Activated T-helper 17 cell treated with anti-CD3 and anti-CD28 coated beads, Interleukin-2, amount 50 U/mL, for 72 hours (primary cell): ENCODE measurements at regions not wholly inside any gene's neighbourhood (a gene's known extent, or its start where the extent isn't known, plus 50 kb on each side); places are given as distances from the start of the nearest gene placed in this dataset.

Source experiments
- ATAC-seq: fragments of 150-1000 bp; cut with Tn5 transposase; replicated peaks from 2 replicates; pipeline ENCODE4 v1.10.0; 2021; ENCODE audit warnings: mild to moderate bottlenecking, moderate library complexity
- H3K27ac Mint-ChIP-seq: one replicate; pipeline ENCODE4 v1.8.0; 2022; ENCODE audit warnings: mixed read lengths
- H3K27me3 Mint-ChIP-seq: one replicate; pipeline ENCODE4 v1.8.0; 2022; ENCODE audit warnings: mixed read lengths
- H3K36me3 Mint-ChIP-seq: one replicate; pipeline ENCODE4 v1.8.0; 2022; ENCODE audit warnings: low read depth, mild to moderate bottlenecking, mixed read lengths
- H3K4me1 Mint-ChIP-seq: one replicate; pipeline ENCODE4 v1.8.0; 2022; ENCODE audit warnings: mixed read lengths
- H3K4me3 Mint-ChIP-seq: one replicate; pipeline ENCODE4 v1.8.0; 2022; ENCODE audit warnings: mild to moderate bottlenecking, mixed read lengths
- H3K9me3 Mint-ChIP-seq: one replicate; pipeline ENCODE4 v1.8.0; 2022; ENCODE audit warnings: mixed read lengths

DNA sequence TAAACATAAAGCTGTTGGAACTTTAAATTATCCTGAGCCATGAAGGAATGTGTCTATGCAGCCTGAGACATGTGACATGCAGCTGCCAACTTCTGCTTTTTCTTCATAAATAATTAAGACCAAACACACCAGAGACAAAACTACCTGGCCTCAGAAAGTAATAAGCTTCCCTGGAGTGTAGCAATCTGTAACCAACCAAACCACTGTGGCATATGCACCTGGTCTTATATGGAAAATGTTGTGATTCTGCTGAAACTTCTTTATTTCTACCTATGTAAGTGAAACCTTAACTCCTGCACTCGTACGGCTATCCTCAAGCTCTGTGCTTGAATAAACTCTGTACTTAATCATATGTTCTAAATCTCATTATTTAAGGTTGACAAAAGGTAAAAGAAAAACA is 515.0 kb downstream of the TMEM182 start:
- no peak overlapping the region for H3K4me3 Mint-ChIP-seq
- H3K27ac Mint-ChIP-seq, result no peak overlapping the region
- H3K9me3 Mint-ChIP-seq, result peaks cover 4% of the 10 kb centered on the region
- H3K36me3 Mint-ChIP-seq, result no peaks in the 10 kb centered on the region
- ATAC-seq, result no peak
- H3K27me3 Mint-ChIP-seq, result no peaks in the 10 kb centered on the region
- H3K4me1 Mint-ChIP-seq, result no peaks in the 10 kb centered on the region

GRCh38 chr2:103284750-103285149 is 522.9 kb downstream of the TMEM182 start:
- H3K4me3 Mint-ChIP-seq, result no peak overlapping the region
- ATAC-seq, result no peak
- H3K27me3 Mint-ChIP-seq, result no peaks in the 10 kb centered on the region
- no peaks in the 10 kb centered on the region for H3K36me3 Mint-ChIP-seq
- H3K4me1 Mint-ChIP-seq, result no peaks in the 10 kb centered on the region
- peaks cover 17% of the 10 kb centered on the region for H3K9me3 Mint-ChIP-seq
- no peak overlapping the region for H3K27ac Mint-ChIP-seq

DNA sequence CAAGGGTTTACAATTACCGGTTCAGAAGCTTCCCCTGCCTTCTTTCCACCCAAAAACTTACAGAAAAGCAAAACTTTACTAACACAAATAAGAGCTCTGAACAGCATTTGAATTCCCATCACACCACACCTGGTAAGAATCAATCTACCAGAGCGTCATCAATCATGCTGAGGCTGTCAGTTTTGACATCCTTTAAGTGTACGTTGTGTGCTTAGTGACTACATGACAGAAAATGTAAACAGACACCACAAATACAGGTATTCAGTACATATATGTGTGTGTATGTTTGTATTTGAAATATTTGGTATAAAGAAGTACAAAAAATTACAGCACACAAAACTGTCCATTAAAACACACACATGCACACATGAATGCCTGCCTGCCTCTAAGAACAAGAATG is 523.5 kb downstream of the TMEM182 start:
- no peak overlapping the region for H3K4me3 Mint-ChIP-seq
- H3K36me3 Mint-ChIP-seq, result no peaks in the 10 kb centered on the region
- no peaks in the 10 kb centered on the region for H3K27me3 Mint-ChIP-seq
- no peak overlapping the region for H3K27ac Mint-ChIP-seq
- no peaks in the 10 kb centered on the region for H3K4me1 Mint-ChIP-seq
- ATAC-seq, result no peak
- H3K9me3 Mint-ChIP-seq, result peaks cover 17% of the 10 kb centered on the region

GRCh38 chr2:103287746-103288145 is 525.9 kb downstream of the TMEM182 start:
- Mint-ChIP-seq H3K36me3 (no peaks in the 10 kb centered on the region), H3K27ac (no peak overlapping the region), H3K4me1 (no peaks in the 10 kb centered on the region), H3K9me3 (peaks cover 13% of the 10 kb centered on the region), H3K27me3 (no peaks in the 10 kb centered on the region), H3K4me3 (no peak overlapping the region)
- ATAC-seq, result no peak

- H3K36me3 Mint-ChIP-seq, result no peaks in the 10 kb centered on the region
- H3K27me3 Mint-ChIP-seq, result no peaks in the 10 kb centered on the region
- H3K4me1 Mint-ChIP-seq, result no peaks in the 10 kb centered on the region
- H3K4me3 Mint-ChIP-seq, result no peak overlapping the region
- peaks cover 11% of the 10 kb centered on the region for H3K9me3 Mint-ChIP-seq
- ATAC-seq, result no peak
- H3K27ac Mint-ChIP-seq, result no peak overlapping the region
Measured at GRCh38 chr2:103288696-103289095, 526.9 kb downstream of the TMEM182 start.

GRCh38 chr2:103289105-103289725 is 527.4 kb downstream of the TMEM182 start:
- H3K9me3 Mint-ChIP-seq, result peaks cover 12% of the 10 kb centered on the region
- H3K4me1 Mint-ChIP-seq, result no peaks in the 10 kb centered on the region
- no peak overlapping the region for H3K4me3 Mint-ChIP-seq
- no peak overlapping the region for H3K27ac Mint-ChIP-seq
- no peaks in the 10 kb centered on the region for H3K27me3 Mint-ChIP-seq
- H3K36me3 Mint-ChIP-seq, result no peaks in the 10 kb centered on the region
- ATAC-seq, result no peak

DNA sequence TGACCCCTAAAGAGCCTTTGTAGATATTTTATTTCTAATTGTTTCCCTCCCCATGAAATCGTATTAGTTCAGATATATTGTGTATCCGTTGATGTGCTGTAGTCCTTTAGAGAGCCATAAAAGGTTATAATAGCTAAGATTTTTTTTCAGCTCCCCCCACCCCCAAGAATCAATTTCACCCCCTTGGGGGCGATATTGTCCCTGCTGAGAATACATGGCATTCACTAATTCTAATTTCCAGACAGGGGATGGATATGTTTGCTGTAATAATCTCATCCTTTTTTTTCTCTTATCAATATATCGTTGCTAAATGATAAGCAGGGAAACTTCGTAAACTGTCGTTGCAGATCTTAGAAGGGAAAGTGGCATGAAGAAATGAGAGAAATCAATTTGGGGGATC is 530.7 kb downstream of the TMEM182 start:
- H3K27ac Mint-ChIP-seq, result no peak overlapping the region
- no peaks in the 10 kb centered on the region for H3K36me3 Mint-ChIP-seq
- no peak for ATAC-seq
- H3K4me3 Mint-ChIP-seq, result no peak overlapping the region
- H3K4me1 Mint-ChIP-seq, result no peaks in the 10 kb centered on the region
- no peaks in the 10 kb centered on the region for H3K27me3 Mint-ChIP-seq
- peaks cover 17% of the 10 kb centered on the region for H3K9me3 Mint-ChIP-seq

DNA sequence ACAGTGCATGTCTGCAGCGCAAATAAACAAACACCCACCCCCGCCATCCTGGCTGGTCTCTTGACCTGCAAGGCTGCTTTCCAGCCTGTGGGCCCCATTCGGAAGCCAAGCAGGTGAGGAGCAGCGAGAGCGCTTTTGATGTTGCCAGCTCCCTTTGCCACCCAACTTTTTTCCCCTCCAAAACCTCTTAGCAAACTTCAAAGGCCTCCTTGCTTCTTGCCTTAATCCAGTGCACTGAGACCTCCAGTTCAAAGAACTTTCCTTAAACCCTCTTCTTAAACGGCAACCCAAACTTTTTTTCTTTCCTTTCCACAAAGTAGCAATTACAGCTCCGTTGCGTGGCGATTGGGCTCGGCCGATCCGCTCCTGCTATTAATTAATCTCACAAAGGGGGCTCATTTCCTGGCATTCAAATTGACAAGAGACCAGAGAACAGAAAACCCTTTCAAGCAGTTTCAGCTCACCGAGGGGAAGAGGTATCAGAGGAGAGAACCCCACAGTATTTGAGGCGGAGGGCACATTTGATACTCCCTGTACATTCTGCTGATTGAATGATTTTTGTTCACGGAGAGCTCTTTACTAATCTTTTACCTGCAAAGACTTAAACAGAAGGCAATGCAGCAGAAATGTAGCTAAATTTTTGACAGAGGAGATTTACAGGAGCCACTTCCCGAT is 531.4 kb downstream of the TMEM182 start:
- Mint-ChIP-seq H3K4me1 (no peaks in the 10 kb centered on the region), H3K4me3 (no peak overlapping the region), H3K36me3 (no peaks in the 10 kb centered on the region), H3K27ac (no peak overlapping the region), H3K27me3 (no peaks in the 10 kb centered on the region), H3K9me3 (peaks cover 16% of the 10 kb centered on the region)
- ATAC-seq, result no peak

- Mint-ChIP-seq H3K36me3 (no peaks in the 10 kb centered on the region), H3K27me3 (no peaks in the 10 kb centered on the region), H3K27ac (no peak overlapping the region), H3K4me1 (no peaks in the 10 kb centered on the region), H3K9me3 (peaks cover 14% of the 10 kb centered on the region), H3K4me3 (no peak overlapping the region)
- no peak for ATAC-seq
Measured at GRCh38 chr2:103293742-103294077, 531.9 kb downstream of the TMEM182 start.

- Mint-ChIP-seq H3K27me3 (no peaks in the 10 kb centered on the region), H3K36me3 (no peaks in the 10 kb centered on the region), H3K9me3 (peaks cover 12% of the 10 kb centered on the region), H3K4me1 (no peaks in the 10 kb centered on the region), H3K4me3 (no peak overlapping the region), H3K27ac (no peak overlapping the region)
- no peak for ATAC-seq
Measured at GRCh38 chr2:103294420-103294819, 532.6 kb downstream of the TMEM182 start.

- H3K9me3 Mint-ChIP-seq, result peaks cover 9% of the 10 kb centered on the region
- H3K4me1 Mint-ChIP-seq, result no peaks in the 10 kb centered on the region
- no peaks in the 10 kb centered on the region for H3K36me3 Mint-ChIP-seq
- ATAC-seq, result no peak
- no peak overlapping the region for H3K4me3 Mint-ChIP-seq
- no peaks in the 10 kb centered on the region for H3K27me3 Mint-ChIP-seq
- no peak overlapping the region for H3K27ac Mint-ChIP-seq
Measured at GRCh38 chr2:103295591-103295990, 533.8 kb downstream of the TMEM182 start.

DNA sequence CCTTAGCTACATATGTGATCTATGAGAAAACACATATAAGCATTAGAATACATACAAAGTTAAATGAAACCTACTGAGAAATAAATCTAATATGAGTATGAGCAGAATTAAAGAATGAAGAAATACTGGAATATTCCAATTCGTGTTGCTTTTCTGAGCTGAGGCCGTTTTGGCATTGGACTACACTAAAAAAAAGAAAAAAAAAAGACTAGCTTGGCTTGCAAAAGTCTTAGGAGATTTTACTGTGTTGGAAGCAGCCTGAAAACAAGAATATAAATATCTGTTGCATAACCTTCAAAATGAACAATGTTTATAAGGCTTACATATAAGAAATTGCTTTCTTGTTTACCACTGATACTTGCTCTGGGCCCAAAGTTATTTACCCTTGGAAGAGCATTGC is 562.8 kb downstream of the TMEM182 start:
- H3K27ac Mint-ChIP-seq, result no peak overlapping the region
- no peak for ATAC-seq
- H3K9me3 Mint-ChIP-seq, result no peaks in the 10 kb centered on the region
- H3K36me3 Mint-ChIP-seq, result no peaks in the 10 kb centered on the region
- no peak overlapping the region for H3K4me3 Mint-ChIP-seq
- H3K4me1 Mint-ChIP-seq, result no peaks in the 10 kb centered on the region
- H3K27me3 Mint-ChIP-seq, result no peaks in the 10 kb centered on the region

DNA sequence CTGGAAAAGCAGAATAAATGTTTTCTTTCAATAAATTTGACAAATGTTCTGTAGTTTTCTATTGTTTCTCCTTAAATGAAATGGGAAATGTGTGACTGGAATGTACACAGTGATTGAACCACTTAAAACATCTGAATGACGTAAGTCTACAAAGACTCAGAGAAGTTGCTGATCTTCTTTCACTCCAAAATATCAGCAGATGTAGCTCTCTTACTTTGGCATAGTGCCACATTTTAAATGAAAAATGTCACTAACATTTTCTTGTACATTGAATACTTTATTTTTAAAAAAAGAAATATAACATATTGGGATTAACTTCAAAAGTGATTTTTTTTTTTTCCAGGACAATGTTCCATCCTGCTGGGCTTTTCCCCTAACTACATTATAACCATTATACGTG is 565.6 kb downstream of the TMEM182 start:
- H3K36me3 Mint-ChIP-seq, result no peaks in the 10 kb centered on the region
- H3K4me3 Mint-ChIP-seq, result no peak overlapping the region
- no peak for ATAC-seq
- no peaks in the 10 kb centered on the region for H3K27me3 Mint-ChIP-seq
- H3K9me3 Mint-ChIP-seq, result no peaks in the 10 kb centered on the region
- no peaks in the 10 kb centered on the region for H3K4me1 Mint-ChIP-seq
- no peak overlapping the region for H3K27ac Mint-ChIP-seq

DNA sequence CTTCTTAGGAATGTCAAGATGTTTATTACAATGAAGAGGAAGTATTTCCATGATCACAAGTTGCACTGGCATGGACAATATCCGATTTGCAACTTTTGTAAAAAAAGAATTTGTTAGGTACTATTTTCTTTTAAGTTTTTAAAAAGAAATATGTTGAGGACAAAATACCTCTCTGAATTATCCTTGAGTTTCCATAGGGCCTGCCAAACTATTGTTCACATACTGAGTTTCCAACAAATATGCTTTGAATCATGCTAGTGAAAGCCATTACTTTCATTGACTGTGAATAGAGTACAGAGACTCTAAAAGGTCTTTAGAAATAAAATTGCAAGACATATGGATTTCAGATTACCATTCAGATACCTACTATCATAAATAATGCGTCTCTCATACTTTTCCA is 566.1 kb downstream of the TMEM182 start:
- H3K4me1 Mint-ChIP-seq, result no peaks in the 10 kb centered on the region
- H3K4me3 Mint-ChIP-seq, result no peak overlapping the region
- H3K27me3 Mint-ChIP-seq, result no peaks in the 10 kb centered on the region
- H3K27ac Mint-ChIP-seq, result no peak overlapping the region
- no peaks in the 10 kb centered on the region for H3K9me3 Mint-ChIP-seq
- no peaks in the 10 kb centered on the region for H3K36me3 Mint-ChIP-seq
- no peak for ATAC-seq

DNA sequence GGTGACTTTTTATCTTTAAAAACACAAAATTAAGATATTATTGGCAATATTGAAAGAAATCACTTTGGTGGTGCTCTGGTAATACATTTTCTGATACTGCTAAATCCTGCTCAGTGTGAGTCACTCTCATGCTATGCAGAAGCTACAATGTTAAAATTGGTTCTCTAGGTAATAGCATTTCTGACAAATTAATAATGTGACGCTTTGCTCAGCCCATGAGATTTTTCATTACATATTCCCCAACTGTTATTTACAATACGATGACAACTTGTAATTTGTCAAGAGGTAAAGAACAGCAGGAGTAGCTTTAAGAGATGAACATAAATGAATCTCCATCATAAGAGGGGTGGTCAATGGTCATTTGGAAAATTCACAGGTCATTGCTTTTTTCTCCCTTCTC is 573.6 kb downstream of the TMEM182 start:
- H3K27me3 Mint-ChIP-seq, result no peaks in the 10 kb centered on the region
- no peak overlapping the region for H3K4me3 Mint-ChIP-seq
- H3K27ac Mint-ChIP-seq, result no peak overlapping the region
- no peak for ATAC-seq
- peaks cover 11% of the 10 kb centered on the region for H3K9me3 Mint-ChIP-seq
- no peaks in the 10 kb centered on the region for H3K36me3 Mint-ChIP-seq
- H3K4me1 Mint-ChIP-seq, result no peaks in the 10 kb centered on the region

- no peak for ATAC-seq
- Mint-ChIP-seq H3K4me1 (no peaks in the 10 kb centered on the region), H3K36me3 (no peaks in the 10 kb centered on the region), H3K27me3 (no peaks in the 10 kb centered on the region), H3K4me3 (no peak overlapping the region), H3K27ac (no peak overlapping the region), H3K9me3 (peaks cover 14% of the 10 kb centered on the region)
Measured at GRCh38 chr2:103338819-103339218, 577.0 kb downstream of the TMEM182 start.
